Fibroblast of mammary gland (primary cell): ENCODE measurements at regions not wholly inside any gene's neighbourhood (a gene's known extent, or its start where the extent isn't known, plus 50 kb on each side); places are given as distances from the start of the nearest gene placed in this dataset.
A peak's percentile ranks its signal among the peaks of the same experiment; 100 is the strongest.

Experiments
- DNase-seq: peaks from one replicate; pipeline ENCODE4 v3.0.0-alpha.2; 2010; ENCODE audit warnings: low read depth
- H3K4me3 ChIP-seq: 2 replicates; pipeline ENCODE4 v1.5.1; 2011; ENCODE audit warnings: low read depth, mild to moderate bottlenecking, low read length, moderate library complexity; ENCODE audit not compliant: control insufficient read depth
- CTCF ChIP-seq: conservative IDR thresholded peaks from 2 replicates; pipeline ENCODE4 v1.5.1; 2011; ENCODE audit warnings: low read depth, low read length, inconsistent platforms; ENCODE audit not compliant: control insufficient read depth, insufficient read depth

GRCh38 chr2:54392555-54393324 is 63.4 kb upstream of the SPTBN1 start:
- no peak overlapping the region for H3K4me3 ChIP-seq
- TF ChIP-seq CTCF = no peak
- DNase-seq = no peak

- DNase-seq = peak; percentile 53
- TF ChIP-seq CTCF = no peak
- H3K4me3 ChIP-seq = no peak overlapping the region
Observed at GRCh38 chr2:54394392-54394791, 61.7 kb upstream of the SPTBN1 start.

- TF ChIP-seq CTCF = no peak
- DNase-seq = peak; percentile 89
Observed at GRCh38 chr2:54396107-54396506, 60.0 kb upstream of the SPTBN1 start.

GRCh38 chr2:54396798-54397197 is 59.3 kb upstream of the SPTBN1 start:
- TF ChIP-seq CTCF = no peak
- no peak overlapping the region for H3K4me3 ChIP-seq
- DNase-seq = no peak

More at GRCh38 chr2:54396107-54396506, 60.0 kb upstream of the SPTBN1 start:
- no peak overlapping the region for H3K4me3 ChIP-seq

- DNase-seq = no peak
- no peak overlapping the region for H3K4me3 ChIP-seq
- TF ChIP-seq CTCF = no peak
Observed at GRCh38 chr2:54397426-54397825, 58.7 kb upstream of the SPTBN1 start.

GRCh38 chr2:54401554-54401953 is 54.6 kb upstream of the SPTBN1 start:
- DNase-seq = no peak
- TF ChIP-seq CTCF = no peak
- no peak overlapping the region for H3K4me3 ChIP-seq

- H3K4me3 ChIP-seq = no peak overlapping the region
- DNase-seq = peak; percentile 84
- no peak for TF ChIP-seq CTCF
Observed at GRCh38 chr2:54402350-54402749, 53.8 kb upstream of the SPTBN1 start.
